CD1c-positive myeloid dendritic cell (primary cell): ENCODE measurements at regions not wholly inside any gene's neighbourhood (a gene's known extent, or its start where the extent isn't known, plus 50 kb on each side); places are given as distances from the start of the nearest gene placed in this dataset.
"Not testable (repeated sequence)": the region's sequence is repeated elsewhere in the genome, so short reads cannot be mapped to it uniquely, and the experiment has no call there.

Experiments
- DNase-seq: peaks from one replicate; pipeline ENCODE4 v3.0.0-alpha.2; 2016; ENCODE audit errors: extremely low spot score

DNA sequence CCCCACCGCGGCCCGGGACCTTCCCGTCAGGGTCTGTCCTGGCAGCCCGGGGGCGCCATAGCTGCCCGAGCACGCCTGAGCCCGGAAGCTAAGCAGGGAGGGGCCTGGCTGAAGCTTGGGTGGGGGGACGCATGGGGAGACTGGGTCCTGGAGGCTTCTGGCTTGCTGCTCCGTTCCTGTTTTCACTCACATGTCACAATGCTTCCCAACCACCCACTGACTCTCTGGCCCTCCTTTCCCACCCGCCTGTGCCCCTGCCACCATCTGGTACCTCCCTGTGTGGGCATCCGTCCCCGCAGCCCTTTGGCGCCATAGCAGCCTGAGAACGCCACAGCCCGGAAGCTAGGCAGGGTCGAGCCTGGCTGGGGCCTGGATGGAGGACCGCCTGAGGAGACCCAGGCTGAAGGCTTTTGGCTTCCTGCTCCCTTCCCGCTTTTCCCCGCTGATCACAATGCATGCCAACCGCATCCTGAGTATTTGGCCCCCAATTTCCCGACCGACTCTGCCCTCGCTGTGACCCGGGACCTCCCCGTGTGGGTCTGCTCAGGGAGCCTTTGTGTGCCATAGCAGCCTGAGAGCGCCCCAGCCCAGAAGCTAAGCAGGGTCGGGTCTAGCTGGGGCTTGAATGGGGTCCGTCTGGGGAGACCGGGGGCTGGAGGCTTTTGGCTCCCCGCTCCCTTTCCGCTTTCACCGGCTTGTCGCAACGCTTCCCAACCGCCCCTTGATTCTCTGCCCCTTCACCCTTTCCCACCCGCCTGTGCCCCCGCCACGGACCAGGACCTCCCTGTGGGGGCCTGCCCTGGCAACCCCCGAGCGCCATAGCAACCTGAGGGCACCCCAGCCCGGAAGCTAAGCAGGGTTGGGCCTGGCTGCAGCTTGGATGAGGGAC lies 2290.1 kb downstream of the TP53TG3F start:
- no peak for DNase-seq

DNA sequence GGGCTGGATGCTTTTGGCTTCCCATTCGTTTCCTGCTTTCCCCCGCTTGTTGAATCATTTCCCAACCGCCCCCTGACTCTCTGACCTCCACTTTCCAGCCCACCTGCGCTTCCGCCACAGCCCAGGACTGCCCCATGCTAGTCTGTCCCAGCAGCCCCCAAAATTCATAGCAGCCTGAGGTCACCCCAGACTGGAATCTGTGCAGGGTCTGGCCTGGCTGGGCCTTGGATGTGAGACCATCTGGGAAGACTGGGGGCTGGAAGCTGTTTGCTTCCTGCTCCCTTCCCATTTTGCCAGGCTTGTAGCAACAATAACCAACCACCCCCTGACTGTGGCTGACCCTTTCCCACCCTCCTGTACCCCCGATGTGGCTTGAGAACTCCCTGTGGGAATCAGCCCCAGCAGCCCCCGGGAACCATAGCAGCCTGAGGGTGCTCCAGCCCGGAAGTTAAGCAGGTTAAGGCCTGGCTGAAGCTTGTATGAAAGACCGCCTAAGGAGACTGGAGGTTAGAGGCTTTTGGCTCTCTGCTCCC lies 2290.8 kb downstream of the TP53TG3F start:
- no peak for DNase-seq

DNA sequence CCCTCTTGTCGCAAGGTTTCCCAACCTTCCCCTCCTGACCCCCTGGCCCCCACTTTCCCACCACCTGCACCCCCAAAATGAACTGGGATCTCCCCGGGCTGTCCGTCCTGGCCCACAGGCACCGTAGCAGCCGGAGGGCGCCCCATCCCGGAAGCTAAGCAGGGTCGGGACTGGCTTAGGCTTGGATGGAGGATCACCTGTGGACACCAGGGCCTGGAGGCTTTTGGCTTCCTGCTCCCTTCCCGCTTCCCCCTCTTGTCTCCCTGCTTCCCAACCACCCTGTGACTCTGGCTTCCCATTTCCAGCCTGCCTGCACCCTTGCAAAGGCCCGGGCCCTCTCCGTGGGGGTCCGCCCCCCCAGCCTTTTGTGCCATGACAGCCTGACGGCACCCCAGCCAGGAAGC lies 2291.3 kb downstream of the TP53TG3F start:
- DNase-seq, result no peak

DNA sequence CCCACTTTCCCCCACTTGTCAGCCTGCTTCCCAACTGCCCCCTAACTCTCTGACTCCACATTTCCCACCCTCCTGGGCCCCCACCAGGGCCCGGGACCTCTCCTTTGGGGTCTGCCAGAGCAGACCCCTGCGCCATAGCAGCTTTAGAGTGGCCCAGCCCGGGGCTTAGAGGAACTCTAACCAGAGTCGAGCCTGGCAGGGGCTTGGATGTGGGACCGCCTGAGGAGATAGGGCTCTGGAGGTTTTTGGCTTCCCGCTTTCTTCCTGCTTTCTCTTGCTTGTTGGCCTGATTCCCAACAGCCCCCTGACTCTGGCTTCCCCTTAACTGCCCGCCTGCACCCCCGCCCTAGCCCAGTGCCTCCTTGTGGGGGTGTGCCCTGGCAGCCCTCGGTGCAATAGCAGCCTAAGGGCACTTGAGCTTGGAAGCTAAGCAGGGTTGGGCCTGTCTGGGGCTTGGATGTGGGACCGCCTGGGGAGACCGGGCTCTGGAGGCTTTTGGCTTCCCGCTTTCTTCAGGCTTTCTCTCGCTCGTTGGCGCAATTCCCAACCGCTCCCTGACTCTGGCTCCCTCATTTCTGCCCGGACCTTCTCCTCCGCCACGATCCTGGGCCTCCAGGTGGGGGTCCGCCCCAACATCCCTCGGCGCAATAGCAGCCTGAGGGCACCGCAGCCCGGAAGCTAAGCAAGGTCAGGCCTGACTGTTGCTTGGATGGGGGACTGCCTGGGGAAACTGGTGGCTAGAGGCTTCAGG lies 2292.0 kb downstream of the TP53TG3F start:
- DNase-seq, result no peak

DNA sequence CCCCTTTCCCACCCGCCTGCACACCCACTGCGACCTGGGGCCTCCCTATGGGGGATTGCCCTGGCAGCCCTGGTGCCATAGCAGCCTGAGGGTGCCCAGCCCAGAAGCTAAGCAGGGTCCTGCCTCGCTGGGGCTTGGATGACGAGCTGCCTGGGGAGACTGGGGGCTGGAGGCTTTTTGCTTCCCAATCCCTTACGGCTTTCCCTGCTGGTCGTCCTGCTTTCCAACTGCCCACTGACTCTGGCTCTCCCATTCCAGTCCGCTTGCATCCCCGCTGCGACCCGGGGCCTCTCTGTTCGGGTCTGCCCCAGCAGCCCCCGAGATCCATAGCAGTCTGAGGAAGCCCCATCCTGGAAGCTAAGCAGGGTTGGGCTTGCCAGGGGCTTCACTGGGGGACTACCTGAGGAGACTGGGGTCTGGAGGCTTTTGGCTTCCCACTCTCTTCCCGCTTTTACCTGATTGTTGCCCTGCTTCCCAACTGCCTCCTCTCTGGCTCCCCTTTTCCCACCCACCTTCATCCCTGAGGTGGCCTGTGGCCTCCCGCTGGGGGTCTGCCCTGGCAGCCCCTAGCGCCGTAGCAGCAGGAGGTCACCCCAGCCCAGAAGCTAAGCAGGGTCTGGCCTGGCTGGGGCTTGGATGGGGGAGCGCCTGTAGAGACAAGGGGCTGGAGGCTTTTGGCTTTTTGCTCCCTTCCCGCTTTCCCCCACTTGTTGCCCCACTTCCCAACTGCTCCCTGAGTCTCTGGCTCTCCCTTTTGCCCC lies 2292.8 kb downstream of the TP53TG3F start:
- DNase-seq, result no peak

DNA sequence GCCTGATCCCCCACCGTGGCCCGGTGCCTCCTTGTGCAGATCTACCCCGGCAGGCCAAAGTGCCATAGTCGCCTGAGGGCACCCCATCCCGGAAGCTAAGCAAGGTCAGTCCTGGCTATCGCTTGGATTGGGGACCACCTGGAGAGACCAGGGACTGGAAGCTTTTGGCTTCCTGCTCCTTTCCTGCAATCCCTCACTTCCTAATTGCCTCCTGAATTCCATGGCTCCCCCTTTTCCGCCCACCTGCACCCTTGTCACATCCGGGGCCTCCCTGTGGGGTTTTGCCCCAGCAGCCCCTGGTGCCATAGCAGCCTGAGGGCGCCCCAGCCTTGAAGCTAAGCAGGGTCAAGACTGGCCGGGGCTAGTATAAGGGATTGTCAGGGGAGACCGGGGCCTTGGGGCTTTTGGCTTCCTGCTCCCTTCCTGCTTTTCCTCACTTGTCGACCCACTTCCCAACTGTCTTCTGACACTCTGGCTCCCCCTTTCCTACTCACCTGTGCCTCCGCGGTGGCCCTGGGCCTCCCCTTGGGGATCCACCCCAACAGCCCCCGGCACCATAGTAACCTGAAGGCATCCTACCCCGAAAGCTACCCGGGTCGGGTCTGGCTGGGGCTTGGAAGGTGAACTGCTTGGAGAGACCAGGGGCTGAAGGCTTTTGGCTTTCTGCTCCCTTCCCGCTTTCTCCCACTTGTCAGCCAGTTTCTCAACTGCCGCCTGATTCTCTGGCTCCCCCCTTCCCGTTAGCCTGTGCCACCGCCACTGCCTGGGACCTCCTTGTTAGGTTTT lies 2293.6 kb downstream of the TP53TG3F start:
- DNase-seq, result no peak

DNA sequence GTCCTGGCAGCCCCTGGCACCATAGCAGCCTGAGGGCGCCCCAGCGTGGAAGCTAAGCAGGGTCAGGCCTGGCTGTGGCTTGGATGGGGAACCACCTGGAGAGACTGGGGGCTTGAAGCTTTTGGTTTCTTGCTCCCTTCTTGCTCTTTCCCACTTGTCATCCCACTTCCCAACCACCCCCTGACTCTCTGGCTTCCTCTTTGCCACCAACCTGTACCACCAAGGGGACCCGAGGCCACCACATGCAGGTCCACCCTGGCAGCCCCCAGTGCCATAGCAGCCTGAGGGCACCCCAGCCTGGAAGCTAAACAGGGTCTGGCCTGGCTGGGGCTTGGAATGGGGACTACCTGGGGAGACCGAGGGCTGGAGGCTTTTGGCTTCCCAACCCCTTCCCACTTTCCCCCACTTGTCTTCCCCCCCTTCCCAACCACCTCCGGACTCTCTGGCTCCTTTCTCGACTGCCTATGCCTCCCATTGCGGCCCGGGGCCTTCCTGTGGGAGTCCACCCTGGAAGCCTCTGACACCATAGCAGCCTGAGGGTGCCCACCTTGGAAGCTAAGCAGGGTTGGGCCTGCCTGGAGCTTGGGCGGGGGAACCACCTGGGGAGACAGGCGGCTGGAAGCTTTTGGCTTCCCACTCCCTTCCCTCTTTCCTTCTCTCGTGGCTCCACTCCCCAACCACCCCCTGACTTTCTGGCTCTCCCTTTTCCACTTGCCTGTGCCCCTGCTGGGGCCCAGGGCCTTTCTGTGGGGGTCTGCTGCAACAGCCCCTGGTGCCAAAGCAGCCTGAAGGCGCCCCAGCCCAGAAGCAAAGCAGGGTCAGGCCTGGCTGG lies 2294.4 kb downstream of the TP53TG3F start:
- no peak for DNase-seq

DNA sequence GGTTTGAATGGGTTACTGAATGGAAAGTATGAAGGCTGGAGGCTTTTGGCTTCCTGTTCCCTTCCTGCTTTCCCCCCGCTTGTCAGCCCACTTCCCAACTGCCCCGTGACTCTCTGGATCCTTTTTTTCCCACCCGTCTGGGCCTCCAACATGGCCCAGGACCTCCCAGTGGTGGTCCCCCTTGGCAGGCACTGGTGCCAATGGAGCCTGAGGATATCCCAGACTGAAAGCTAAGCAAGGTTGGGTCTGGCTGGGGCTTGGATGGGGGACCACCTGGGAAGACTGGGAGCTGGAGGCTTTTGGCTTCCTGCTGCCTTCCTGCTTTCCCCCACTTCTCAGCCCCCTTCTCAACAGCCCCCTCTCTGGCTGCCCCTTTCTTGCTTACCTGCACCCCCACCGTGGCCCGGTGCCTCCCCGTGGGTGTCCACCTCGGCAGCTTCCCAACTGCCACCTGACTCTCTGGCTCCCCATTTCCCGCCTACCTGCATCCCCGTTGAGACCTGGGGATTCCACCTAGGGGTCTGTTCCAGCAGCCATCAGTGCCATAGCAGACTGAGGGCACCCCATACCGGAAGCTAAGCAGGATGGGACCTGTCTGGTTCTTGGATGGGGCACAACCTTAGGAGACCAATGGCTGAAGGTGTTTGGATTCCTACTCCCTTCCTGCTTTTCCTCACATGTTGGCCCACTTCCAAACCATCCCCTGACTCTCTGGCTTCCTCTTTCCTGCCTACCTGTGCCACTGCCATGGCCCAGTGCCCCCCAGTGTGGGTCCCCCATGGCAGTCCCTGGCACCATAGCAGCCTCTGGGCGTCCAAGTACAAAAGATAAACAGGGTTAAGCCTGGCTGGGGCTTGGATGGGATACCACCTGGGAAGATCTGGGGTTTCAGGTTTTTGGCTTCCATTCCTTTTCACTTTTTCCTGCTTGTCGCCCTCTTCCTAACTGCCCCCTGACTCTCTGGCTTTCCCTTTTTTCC lies 2295.3 kb downstream of the TP53TG3F start:
- DNase-seq, result no peak

DNA sequence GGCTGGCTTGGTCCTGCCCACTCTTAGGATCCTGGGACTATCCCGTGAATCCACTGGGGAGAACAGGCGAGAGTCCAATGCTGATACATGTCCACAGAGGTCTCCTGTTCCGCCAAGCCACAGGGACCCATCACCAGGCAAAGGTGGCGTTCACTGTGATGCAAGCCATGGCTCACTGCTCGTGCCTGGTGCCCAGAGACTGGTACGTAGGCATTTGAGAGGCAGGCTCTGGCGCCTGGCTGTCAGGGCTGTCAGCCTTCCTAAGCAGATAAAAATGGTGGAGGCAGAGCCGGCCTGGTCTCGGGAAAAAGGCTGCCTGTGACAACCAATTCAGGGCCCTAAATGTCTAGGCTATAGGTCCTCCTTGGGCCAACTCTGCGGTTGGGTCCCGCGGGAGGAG lies 2329.0 kb downstream of the TP53TG3F start:
- DNase-seq, result no peak

DNA sequence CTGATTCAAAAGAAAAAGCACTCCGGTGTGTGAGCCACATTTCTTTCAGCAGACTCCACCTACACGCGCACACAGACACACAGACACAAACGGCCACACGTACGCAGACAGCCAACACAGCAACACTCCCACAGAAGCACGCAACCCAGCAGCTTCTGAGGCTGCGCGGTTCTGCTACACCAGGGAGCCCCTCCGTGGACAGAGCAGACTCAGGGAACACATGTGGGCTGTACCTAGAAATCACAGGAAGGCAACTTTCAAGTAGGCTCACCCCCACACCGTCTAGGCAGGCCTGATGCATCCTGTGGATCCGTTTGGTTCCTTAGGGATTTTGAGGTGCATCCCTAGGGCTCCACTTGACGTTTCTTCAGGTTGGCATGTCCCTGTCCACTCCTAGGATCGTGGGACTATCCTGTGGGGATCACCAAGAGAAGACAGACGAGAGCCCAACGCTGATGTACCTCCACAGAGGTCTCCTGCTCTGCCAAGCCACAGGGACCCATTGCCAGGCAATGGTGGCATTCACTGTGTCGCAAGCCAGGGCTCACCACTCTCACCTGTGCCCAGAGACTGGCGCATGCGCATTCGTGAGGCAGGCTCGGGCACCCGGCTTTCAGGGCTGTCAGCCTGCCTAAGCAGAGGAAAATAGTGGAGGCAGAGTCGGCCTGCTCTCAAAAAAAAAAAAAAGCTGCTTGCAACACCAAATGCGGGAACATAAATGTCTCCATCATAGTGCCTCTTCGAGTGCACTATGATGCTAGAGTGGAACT lies 2333.3 kb downstream of the TP53TG3F start:
- no peak for DNase-seq

DNA sequence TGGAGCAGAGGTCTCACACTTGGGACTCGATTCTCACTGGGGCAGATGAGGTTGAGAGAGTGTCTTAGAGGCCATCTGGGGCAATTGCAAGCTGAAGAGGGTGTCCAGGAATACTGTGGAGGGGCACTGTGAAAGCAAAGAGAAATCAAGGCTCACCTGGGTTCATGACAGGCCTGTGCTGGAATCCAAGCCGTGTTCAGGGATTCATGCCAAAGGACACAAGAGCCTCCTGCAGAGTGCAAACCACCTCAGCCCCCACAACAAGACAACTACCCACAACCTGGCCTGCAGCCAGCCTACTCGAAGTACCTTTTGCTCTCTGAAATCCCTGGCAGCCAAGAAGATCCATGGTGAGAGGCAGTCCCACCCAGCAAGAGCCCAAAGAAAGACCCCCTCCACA lies 2334.2 kb downstream of the TP53TG3F start:
- DNase-seq, result no peak

DNA sequence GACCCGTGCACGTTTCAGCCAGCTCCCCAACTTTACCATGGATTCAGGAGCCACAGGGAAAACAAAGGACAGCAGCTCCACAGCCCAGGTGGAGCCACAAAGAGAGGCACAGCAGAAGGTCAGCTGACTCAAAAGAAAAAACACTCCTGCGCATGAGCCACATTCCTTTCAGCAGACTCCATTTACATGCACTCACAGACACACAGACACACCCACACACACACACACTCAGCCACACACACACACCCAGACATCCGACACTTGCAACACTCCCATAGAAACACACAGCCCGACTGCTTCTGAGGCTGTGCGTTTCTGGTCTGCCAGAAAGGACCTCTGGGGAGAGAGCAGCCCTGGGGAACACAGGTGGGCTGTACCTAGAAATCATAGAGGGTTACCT lies 2335.5 kb downstream of the TP53TG3F start:
- no peak for DNase-seq

DNA sequence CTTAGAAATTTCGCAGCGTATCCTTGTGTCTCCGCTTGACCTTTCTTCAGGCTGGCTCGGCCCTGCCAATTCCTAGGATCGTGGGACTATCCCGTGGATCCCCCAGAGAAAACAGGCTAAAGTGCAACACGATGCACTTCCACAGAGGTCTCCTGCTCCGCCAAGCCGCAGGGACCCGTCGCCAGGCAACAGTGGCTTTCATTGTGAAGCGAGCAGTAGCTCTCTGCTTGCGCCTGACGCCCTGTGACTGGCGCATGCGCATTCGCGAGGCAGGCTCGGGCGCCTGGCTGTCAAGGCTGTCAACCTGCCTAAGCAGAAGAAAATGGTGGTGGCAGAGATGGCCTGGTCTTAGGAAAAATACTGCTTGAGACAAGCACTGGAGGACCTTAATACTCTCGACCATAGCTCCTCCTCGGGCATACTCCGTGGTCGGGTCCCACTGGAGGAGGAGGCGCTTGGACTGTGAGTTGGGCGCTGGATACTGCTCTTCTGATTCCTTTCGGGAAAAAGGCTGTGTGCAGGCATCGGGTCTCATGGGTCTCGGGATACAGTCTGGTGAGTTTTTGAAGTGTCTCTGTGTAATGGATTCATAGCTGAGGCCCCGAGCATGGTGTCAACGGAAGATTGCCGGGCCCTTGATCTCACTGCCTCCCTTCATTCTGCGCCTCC lies 2336.1 kb downstream of the TP53TG3F start:
- no peak for DNase-seq

DNA sequence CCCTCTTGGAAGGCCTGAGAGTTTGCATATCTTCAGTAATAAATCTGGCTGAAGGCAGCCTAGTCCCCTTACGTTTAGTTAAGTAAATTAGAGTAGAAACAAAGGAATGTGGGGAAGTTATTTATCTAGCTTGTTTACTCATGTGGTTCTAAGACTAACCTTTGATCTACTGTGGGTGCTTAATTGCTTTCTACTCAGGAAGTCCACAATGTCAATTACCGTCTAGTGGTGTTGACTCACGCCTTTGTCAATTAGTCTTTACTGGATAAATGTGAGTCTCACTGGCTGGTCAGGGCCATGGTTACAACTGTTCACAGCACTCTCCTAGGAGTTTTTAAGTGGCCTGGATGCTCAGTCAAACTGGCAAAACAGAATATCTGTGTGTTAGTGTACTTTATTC lies 2338.4 kb downstream of the TP53TG3F start:
- no peak for DNase-seq

DNA sequence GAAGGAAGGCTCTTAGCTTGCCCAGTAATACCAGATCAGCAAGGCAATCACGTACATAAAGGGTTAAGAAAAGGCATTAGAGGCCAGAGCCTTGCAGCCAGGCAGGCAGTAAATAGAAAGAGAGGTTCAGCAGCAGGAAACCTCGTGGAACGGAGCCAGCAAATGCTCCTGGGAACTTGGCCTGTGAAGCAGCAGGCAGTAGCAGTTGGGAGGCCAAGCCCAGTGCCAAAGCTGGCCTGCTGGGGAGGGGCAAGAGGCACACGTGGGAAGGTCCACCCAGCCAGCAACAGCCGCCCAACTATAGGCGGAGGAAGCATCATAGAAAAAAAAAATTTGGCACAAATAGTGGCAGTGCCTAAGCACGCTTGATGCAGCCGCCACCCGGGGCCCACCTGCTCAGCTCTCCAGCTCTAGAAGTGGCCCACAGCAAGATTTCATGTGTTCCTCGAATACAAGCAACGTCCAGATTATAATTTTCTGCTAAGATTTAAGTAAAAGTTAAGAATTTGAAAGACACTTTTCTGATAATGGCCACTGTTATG lies 2339.5 kb downstream of the TP53TG3F start:
- DNase-seq, result no peak

DNA sequence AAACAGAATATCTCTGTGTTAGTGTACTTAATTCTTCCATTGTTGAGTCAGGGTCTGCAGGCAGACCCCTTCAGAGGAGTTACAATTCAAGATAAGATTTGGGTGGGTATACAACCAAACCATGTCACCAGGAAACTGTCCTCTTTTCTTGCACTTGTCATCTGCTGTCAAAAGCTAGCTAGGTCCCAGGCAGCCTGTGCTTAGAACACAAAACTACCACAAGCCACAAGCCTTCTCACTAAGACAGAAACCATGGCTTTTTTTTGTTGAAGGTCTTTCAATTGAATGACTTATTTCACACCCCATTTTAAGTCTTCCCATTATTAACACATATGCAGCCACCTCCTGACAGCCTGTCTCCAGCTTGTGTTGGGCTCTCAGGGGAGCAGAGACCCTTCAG lies 2345.1 kb downstream of the TP53TG3F start:
- not testable (repeated sequence) for DNase-seq

DNA sequence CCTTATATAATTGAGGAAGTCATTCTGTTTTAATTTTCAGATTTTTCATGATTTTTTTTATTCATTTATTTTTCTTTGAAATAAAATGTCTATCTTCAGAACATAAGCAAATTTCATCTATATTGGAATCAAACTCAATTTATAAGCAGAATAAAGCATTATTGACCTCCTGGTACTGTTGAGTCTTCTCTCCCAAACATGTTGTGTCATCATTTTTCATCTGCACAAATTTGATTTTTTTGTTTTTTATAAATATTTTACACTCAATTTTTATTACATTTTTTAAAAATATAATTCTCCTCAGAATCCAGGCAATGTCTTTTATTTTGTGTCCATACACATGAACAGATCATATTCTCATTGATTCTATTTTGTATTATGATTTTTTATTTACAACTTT lies 2363.9 kb downstream of the TP53TG3F start:
- DNase-seq, result no peak

DNA sequence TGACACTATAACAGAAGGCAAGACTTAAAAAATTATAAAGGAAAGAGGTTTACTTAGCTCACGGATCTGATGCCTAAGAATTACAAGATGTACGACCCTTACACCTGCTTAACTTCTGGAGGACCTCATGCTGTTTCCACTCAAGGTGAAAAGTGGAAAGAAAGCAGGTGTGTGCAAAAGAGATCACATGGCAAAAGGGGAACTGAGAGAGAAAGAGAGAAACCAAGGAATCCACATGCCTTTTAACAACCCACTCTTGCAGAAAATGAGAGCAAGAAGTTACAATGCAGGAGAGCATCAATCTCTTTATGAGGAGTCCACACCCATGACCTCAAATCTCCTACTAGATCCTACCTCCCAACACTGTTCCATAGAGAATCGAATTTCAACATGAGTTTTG lies 2382.2 kb downstream of the TP53TG3F start:
- no peak for DNase-seq
